ENCODE measurements at regions not wholly inside any gene's neighbourhood (a gene's known extent, or its start where the extent isn't known, plus 50 kb on each side); places are given as distances from the start of the nearest gene placed in this dataset.

- no peak overlapping the region for H3K4me3 ChIP-seq (replicated peaks; ENCODE audit: low read depth, low read length)
- no peak for TF ChIP-seq CTCF (IDR thresholded peaks at IDR 0.05; ENCODE audit: insufficient read depth, low read length, poor library complexity, severe bottlenecking)
- no peaks in the 10 kb centered on the region for H3K27me3 ChIP-seq (replicated peaks; ENCODE audit: control insufficient read depth, insufficient read depth, low read length)
- no peaks in the 10 kb centered on the region for H3K36me3 ChIP-seq (ENCODE audit: control insufficient read depth, insufficient read depth, low read length)
- DNase-seq (ENCODE audit: extremely low read depth, insufficient read length): no peak
Measured at GRCh38 chr14:86373886-86374285, 843.9 kb downstream of the FLRT2 start.

- DNase-seq (ENCODE audit: extremely low read depth, insufficient read length): no peak
- TF ChIP-seq CTCF (IDR thresholded peaks at IDR 0.05; ENCODE audit: insufficient read depth, low read length, poor library complexity, severe bottlenecking): no peak
- Histone ChIP-seq H3K4me3 (replicated peaks; ENCODE audit: low read depth, low read length) (no peak overlapping the region), H3K36me3 (ENCODE audit: control insufficient read depth, insufficient read depth, low read length) (no peaks in the 10 kb centered on the region), H3K27me3 (replicated peaks; ENCODE audit: control insufficient read depth, insufficient read depth, low read length) (no peaks in the 10 kb centered on the region)
Measured at GRCh38 chr14:86372402-86372801, 842.5 kb downstream of the FLRT2 start.

GRCh38 chr14:86364634-86365033 is 834.7 kb downstream of the FLRT2 start:
- H3K27me3 ChIP-seq (replicated peaks; ENCODE audit: control insufficient read depth, insufficient read depth, low read length): no peaks in the 10 kb centered on the region
- TF ChIP-seq CTCF (IDR thresholded peaks at IDR 0.05; ENCODE audit: insufficient read depth, low read length, poor library complexity, severe bottlenecking): no peak
- no peak for DNase-seq (ENCODE audit: extremely low read depth, insufficient read length)
- no peak overlapping the region for H3K4me3 ChIP-seq (replicated peaks; ENCODE audit: low read depth, low read length)
- H3K36me3 ChIP-seq (ENCODE audit: control insufficient read depth, insufficient read depth, low read length): no peaks in the 10 kb centered on the region

- no peaks in the 10 kb centered on the region for H3K36me3 ChIP-seq (ENCODE audit: control insufficient read depth, insufficient read depth, low read length)
- H3K27me3 ChIP-seq (replicated peaks; ENCODE audit: control insufficient read depth, insufficient read depth, low read length): no peaks in the 10 kb centered on the region
- no peak overlapping the region for H3K4me3 ChIP-seq (replicated peaks; ENCODE audit: low read depth, low read length)
- no peak for TF ChIP-seq CTCF (IDR thresholded peaks at IDR 0.05; ENCODE audit: insufficient read depth, low read length, poor library complexity, severe bottlenecking)
- DNase-seq (ENCODE audit: extremely low read depth, insufficient read length): no peak
Measured at GRCh38 chr14:86363576-86363975, 833.6 kb downstream of the FLRT2 start.

GRCh38 chr14:86363047-86363446 is 833.1 kb downstream of the FLRT2 start:
- DNase-seq (ENCODE audit: extremely low read depth, insufficient read length): no peak
- no peaks in the 10 kb centered on the region for H3K27me3 ChIP-seq (replicated peaks; ENCODE audit: control insufficient read depth, insufficient read depth, low read length)
- H3K36me3 ChIP-seq (ENCODE audit: control insufficient read depth, insufficient read depth, low read length): no peaks in the 10 kb centered on the region
- no peak overlapping the region for H3K4me3 ChIP-seq (replicated peaks; ENCODE audit: low read depth, low read length)
- TF ChIP-seq CTCF (IDR thresholded peaks at IDR 0.05; ENCODE audit: insufficient read depth, low read length, poor library complexity, severe bottlenecking): no peak

GRCh38 chr14:86357876-86358275 is 827.9 kb downstream of the FLRT2 start:
- Histone ChIP-seq H3K27me3 (replicated peaks; ENCODE audit: control insufficient read depth, insufficient read depth, low read length) (no peaks in the 10 kb centered on the region), H3K4me3 (replicated peaks; ENCODE audit: low read depth, low read length) (no peak overlapping the region), H3K36me3 (ENCODE audit: control insufficient read depth, insufficient read depth, low read length) (no peaks in the 10 kb centered on the region)
- no peak for DNase-seq (ENCODE audit: extremely low read depth, insufficient read length)
- no peak for TF ChIP-seq CTCF (IDR thresholded peaks at IDR 0.05; ENCODE audit: insufficient read depth, low read length, poor library complexity, severe bottlenecking)
